CD14-positive monocyte (primary cell): ENCODE measurements at regions not wholly inside any gene's neighbourhood (a gene's known extent, or its start where the extent isn't known, plus 50 kb on each side); places are given as distances from the start of the nearest gene placed in this dataset.

Experiments used
- DNase-seq, 3 donors: peaks; one replicate each; pipeline ENCODE4 v3.0.0-alpha.2; 2011 to 2022
- H2AFZ ChIP-seq: 2 replicates; pipeline ENCODE4 v1.6.0; 2012; ENCODE audit warnings: mild to moderate bottlenecking, low read depth, low read length, inconsistent platforms; ENCODE audit not compliant: insufficient read depth, poor library complexity, severe bottlenecking
- H3K27ac ChIP-seq, 2 donors: 1 replicate in 1 of 2; 2 replicates in 1 of 2; pipeline ENCODE4 v1.5.1; 2012 to 2013; ENCODE audit warnings: low read length in 2 of 2, control low read depth in 1 of 2, inconsistent platforms in 1 of 2, low read depth in 1 of 2, mild to moderate bottlenecking in 1 of 2
- H3K27me3 ChIP-seq, 2 donors: one replicate each; pipeline versions ENCODE4 v1.6.0 to v1.6.1; 2011 to 2013; ENCODE audit warnings: low read length in 2 of 2; ENCODE audit not compliant: control insufficient read depth in 2 of 2, insufficient read depth in 2 of 2
- H3K36me3 ChIP-seq, 2 donors: replicated peaks in 1 of 2; 1 replicate in 1 of 2; 2 replicates in 1 of 2; pipeline versions ENCODE4 v1.5.1 to v1.6.1; 2012 to 2013; ENCODE audit warnings: low read length in 2 of 2, control low read depth in 1 of 2, inconsistent platforms in 1 of 2, mild to moderate bottlenecking in 1 of 2; ENCODE audit not compliant: insufficient read depth in 2 of 2, control insufficient read depth in 1 of 2
- H3K4me1 ChIP-seq, 2 donors: 1 replicate in 1 of 2; 2 replicates in 1 of 2; pipeline versions ENCODE4 v1.5.1 to v1.6.1; 2012 to 2013; ENCODE audit warnings: low read length in 2 of 2, control low read depth in 1 of 2, inconsistent platforms in 1 of 2, mild to moderate bottlenecking in 1 of 2, moderate library complexity in 1 of 2; ENCODE audit not compliant: insufficient read depth in 2 of 2, control insufficient read depth in 1 of 2
- H3K4me2 ChIP-seq: replicated peaks from 2 replicates; pipeline ENCODE3; 2012; ENCODE audit warnings: low read length, moderate library complexity, mild to moderate bottlenecking; ENCODE audit not compliant: poor library complexity, severe bottlenecking; ENCODE audit errors: extremely low read depth
- H3K4me3 ChIP-seq, 3 experiments: fragments of 200-600 bp in 1 of 3; sonication (generic) in 1 of 3; replicated peaks in 1 of 3; 1 replicate in 2 of 3; 2 replicates in 1 of 3; pipeline ENCODE4 v1.5.1; 2011 to 2013; ENCODE audit warnings: low read length in 3 of 3, mild to moderate bottlenecking in 3 of 3, control low read depth in 2 of 3, low read depth in 2 of 3, inconsistent platforms in 1 of 3, moderate library complexity in 1 of 3
- H3K79me2 ChIP-seq: 2 replicates; pipeline ENCODE4 v1.6.0; 2012; ENCODE audit warnings: mild to moderate bottlenecking, control low read depth, inconsistent platforms, low read length, moderate library complexity; ENCODE audit not compliant: insufficient read depth
- H3K9ac ChIP-seq: 2 replicates; pipeline ENCODE4 v1.6.0; 2017; ENCODE audit warnings: low read length, mild to moderate bottlenecking; ENCODE audit not compliant: insufficient read depth, poor library complexity, severe bottlenecking
- H3K9me3 ChIP-seq, 2 donors: replicated peaks in 1 of 2; 1 replicate in 1 of 2; 2 replicates in 1 of 2; pipeline versions ENCODE4 v1.5.1 to v1.6.1; 2012 to 2013; ENCODE audit warnings: low read length in 2 of 2, control low read depth in 1 of 2; ENCODE audit not compliant: control insufficient read depth in 1 of 2, insufficient read depth in 1 of 2
- H4K20me1 ChIP-seq: 2 replicates; pipeline ENCODE4 v1.6.0; 2012; ENCODE audit warnings: mild to moderate bottlenecking, low read length, control low read depth, moderate library complexity; ENCODE audit not compliant: insufficient read depth
- H3K27ac Mint-ChIP-seq, 7 donors: one replicate each; pipeline ENCODE4 v1.8.0; 2020; ENCODE audit warnings: mild to moderate bottlenecking in 7 of 7, mixed read lengths in 7 of 7, moderate library complexity in 6 of 7, inconsistent platforms in 2 of 7
- H3K27me3 Mint-ChIP-seq, 3 donors: one replicate each; pipeline ENCODE4 v1.8.0; 2021 to 2022; ENCODE audit warnings: low read depth in 3 of 3, mild to moderate bottlenecking in 3 of 3, mixed read lengths in 3 of 3, moderate library complexity in 3 of 3, inconsistent platforms in 1 of 3
- H3K36me3 Mint-ChIP-seq, 2 donors: one replicate each; pipeline ENCODE4 v1.8.0; 2020; ENCODE audit warnings: mixed read lengths in 2 of 2, inconsistent platforms in 1 of 2, mild to moderate bottlenecking in 1 of 2
- H3K4me1 Mint-ChIP-seq: one replicate; pipeline ENCODE4 v1.8.0; 2020; ENCODE audit warnings: mild to moderate bottlenecking, mixed read lengths
- H3K4me3 Mint-ChIP-seq, 2 donors: one replicate each; pipeline ENCODE4 v1.8.0; 2020; ENCODE audit warnings: mild to moderate bottlenecking in 2 of 2, mixed read lengths in 2 of 2, moderate library complexity in 1 of 2
- H3K9me3 Mint-ChIP-seq, 7 donors: one replicate each; pipeline ENCODE4 v1.8.0; 2020 to 2022; ENCODE audit warnings: mixed read lengths in 7 of 7, mild to moderate bottlenecking in 6 of 7, moderate library complexity in 6 of 7, inconsistent platforms in 2 of 7
- WGBS: methylation state at CpG from one replicate; pipeline ENCODE4 v1.1.5; 2013; ENCODE audit warnings: missing lambda C conversion rate; ENCODE audit not compliant: insufficient coverage; 5-methylcytosine and 5-hydroxymethylcytosine counted together
- intact Hi-C, 2 donors: fragments of 100-400 bp; cut with micrococcal nuclease; formaldehyde crosslinking; loops; one replicate each; pipeline versions ENCODE4 v1.15.0 to v1.15.1; 2023
- TF ChIP-seq, protein P1 (sequence below): fragments of 200-600 bp; IDR thresholded peaks from one replicate; pipeline ENCODE4 v1.8.0; 2022; ENCODE audit warnings: antibody characterized with exemption, mild to moderate bottlenecking

DNA sequence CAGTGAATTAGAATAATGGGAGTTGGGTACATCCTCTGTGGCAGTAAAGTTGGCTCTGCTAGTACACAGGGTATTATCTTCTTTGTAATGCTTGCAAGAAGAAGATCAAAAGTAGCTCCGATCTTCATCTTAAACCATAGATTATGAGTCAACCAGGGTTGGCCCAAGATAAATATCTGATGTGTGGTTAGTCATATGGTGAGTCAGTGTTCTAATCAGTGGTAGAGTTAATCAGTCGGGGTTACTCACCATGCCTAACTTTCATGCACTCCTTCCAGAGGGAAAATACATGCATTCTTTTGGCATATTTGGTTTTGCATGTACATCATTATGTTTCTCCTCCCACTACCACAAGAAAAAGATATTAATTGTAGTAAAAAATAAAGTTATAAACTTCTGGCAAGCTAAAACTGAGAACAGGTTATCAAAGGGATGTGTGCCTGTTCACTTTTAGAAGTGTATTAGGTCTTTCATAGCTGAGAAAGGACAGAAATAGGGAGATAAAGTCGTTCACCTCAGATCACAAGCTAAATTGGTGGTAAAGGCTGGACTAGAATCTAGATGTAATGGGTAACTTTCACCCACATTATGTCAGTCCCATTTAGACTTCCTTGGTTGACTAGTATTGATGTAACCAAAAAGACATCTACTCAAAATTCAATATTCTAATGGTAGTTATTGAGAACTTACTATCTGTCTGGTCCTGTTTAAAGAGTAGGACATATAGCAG is 684.4 kb downstream of the IRS1 start:
- H3K4me2 ChIP-seq = no peak overlapping the region
- intact Hi-C loops = loop anchor here (5.0 kb wide), 2 partner anchors 192 to 677 kb away; no protein-coding TSS in a partner anchor
- no CpG with 5 or more reads among the region's 3 CpGs for WGBS

DNA sequence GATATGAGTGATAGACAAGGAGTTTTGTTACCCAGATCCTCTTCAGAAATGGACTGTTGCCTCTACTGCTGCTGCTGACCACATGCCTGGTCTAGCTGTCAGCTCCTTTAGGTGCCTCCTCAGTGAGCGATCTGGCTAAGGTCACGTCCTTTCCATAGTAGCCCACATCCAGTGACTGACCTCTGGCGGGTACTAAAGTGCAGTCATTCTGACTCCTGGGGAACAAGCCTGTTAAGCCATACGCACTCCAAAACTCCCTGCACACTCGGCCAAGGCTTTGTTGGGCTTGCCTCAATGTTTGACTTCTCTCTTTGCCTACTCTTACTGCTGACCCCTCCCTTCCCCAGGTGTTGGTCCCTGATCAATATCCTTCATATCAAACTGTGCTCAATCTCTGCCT is 685.2 kb downstream of the IRS1 start:
- Histone ChIP-seq H3K4me3 (no peak overlapping the region), H3K27me3 (no peaks in the 10 kb centered on the region), H3K4me1 (peaks cover 18 to 25% of the 10 kb centered on the region in 2 donors), H2AFZ (no peak overlapping the region), H4K20me1 (no peaks in the 10 kb centered on the region), H3K9me3 (no peaks in the 10 kb centered on the region), H3K36me3 (no peaks in the 10 kb centered on the region), H3K27ac (no peak overlapping the region), H3K79me2 (no peaks in the 10 kb centered on the region), H3K4me2 (no peak overlapping the region), H3K9ac (no peak overlapping the region)
- intact Hi-C loops = no loop called here
- H3K36me3 Mint-ChIP-seq = peaks cover 2 to 13% of the 10 kb centered on the region in 2 donors
- DNase-seq = no peak
- H3K4me3 Mint-ChIP-seq = no peak overlapping the region
- TF ChIP-seq, protein P1, sequence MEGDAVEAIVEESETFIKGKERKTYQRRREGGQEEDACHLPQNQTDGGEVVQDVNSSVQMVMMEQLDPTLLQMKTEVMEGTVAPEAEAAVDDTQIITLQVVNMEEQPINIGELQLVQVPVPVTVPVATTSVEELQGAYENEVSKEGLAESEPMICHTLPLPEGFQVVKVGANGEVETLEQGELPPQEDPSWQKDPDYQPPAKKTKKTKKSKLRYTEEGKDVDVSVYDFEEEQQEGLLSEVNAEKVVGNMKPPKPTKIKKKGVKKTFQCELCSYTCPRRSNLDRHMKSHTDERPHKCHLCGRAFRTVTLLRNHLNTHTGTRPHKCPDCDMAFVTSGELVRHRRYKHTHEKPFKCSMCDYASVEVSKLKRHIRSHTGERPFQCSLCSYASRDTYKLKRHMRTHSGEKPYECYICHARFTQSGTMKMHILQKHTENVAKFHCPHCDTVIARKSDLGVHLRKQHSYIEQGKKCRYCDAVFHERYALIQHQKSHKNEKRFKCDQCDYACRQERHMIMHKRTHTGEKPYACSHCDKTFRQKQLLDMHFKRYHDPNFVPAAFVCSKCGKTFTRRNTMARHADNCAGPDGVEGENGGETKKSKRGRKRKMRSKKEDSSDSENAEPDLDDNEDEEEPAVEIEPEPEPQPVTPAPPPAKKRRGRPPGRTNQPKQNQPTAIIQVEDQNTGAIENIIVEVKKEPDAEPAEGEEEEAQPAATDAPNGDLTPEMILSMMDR = no peak
- H3K4me1 Mint-ChIP-seq = peaks cover 30% of the 10 kb centered on the region
- peak overlapping the region in 2 of 7 donors; percentile 25 to 89 for H3K27ac Mint-ChIP-seq
- WGBS = 98% methylated on average over 5 of the region's 5 CpGs
- H3K9me3 Mint-ChIP-seq = peaks cover 4 to 18% (median 10%) of the 10 kb centered on the region in 7 donors
- H3K27me3 Mint-ChIP-seq = no peaks in the 10 kb centered on the region

More for the DNA sequence above, 684.4 kb downstream of the IRS1 start:
- Histone ChIP-seq H3K36me3 (no peaks in the 10 kb centered on the region), H3K27ac (peak overlapping the region in 1 of 2 donors; percentile 20), H3K9me3 (no peaks in the 10 kb centered on the region), H4K20me1 (no peaks in the 10 kb centered on the region), H2AFZ (no peak overlapping the region), H3K4me1 (peaks cover 24 to 33% of the 10 kb centered on the region in 2 donors), H3K27me3 (no peaks in the 10 kb centered on the region), H3K4me3 (no peak overlapping the region), H3K79me2 (no peaks in the 10 kb centered on the region), H3K9ac (no peak overlapping the region)
- Mint-ChIP-seq H3K27ac (peak overlapping the region in 3 of 7 donors; percentile 14 to 89 (median 37)), H3K4me1 (peaks cover 31% of the 10 kb centered on the region), H3K4me3 (no peak overlapping the region), H3K27me3 (no peaks in the 10 kb centered on the region), H3K9me3 (peaks cover 4 to 18% (median 6%) of the 10 kb centered on the region in 7 donors), H3K36me3 (peaks cover 2 to 9% of the 10 kb centered on the region in 2 donors)
- peak; percentile 64 to 83 (median 77) for DNase-seq
- TF ChIP-seq, protein P1 = no peak
